ENCODE measurements at regions not wholly inside any gene's neighbourhood (a gene's known extent, or its start where the extent isn't known, plus 50 kb on each side); places are given as distances from the start of the nearest gene placed in this dataset.
A peak's percentile ranks its signal among the peaks of the same experiment; 100 is the strongest.
"Not testable (repeated sequence)": the region's sequence is repeated elsewhere in the genome, so short reads cannot be mapped to it uniquely, and the experiment has no call there.

DNA sequence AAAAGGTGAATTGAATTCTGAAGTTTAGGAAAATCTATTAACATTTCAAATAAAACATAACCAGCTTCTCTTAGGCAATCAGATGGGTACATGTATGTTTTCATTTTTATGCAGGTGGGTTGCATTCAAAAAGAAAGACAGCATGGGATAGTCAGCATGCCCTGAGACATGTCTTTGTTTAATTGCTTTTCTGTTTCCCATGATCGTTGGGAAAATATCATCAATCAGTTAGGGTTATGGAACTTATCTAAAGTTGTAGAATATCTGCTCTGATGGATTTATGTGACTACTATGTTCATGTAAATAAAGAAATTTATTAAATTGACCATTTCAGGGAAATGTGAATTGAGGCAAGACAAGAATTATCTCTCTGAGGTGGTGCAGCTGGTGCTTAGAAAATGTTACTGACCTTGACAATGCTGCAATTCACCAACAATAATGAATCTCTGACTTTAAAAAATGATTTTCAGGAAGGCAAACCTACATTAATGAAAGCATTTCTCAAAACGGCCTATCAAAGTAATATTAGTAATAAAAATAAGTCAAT, 112.7 kb downstream of the RFPL4B start:
- DNase-seq (ENCODE audit: low read depth), result no peak

DNA sequence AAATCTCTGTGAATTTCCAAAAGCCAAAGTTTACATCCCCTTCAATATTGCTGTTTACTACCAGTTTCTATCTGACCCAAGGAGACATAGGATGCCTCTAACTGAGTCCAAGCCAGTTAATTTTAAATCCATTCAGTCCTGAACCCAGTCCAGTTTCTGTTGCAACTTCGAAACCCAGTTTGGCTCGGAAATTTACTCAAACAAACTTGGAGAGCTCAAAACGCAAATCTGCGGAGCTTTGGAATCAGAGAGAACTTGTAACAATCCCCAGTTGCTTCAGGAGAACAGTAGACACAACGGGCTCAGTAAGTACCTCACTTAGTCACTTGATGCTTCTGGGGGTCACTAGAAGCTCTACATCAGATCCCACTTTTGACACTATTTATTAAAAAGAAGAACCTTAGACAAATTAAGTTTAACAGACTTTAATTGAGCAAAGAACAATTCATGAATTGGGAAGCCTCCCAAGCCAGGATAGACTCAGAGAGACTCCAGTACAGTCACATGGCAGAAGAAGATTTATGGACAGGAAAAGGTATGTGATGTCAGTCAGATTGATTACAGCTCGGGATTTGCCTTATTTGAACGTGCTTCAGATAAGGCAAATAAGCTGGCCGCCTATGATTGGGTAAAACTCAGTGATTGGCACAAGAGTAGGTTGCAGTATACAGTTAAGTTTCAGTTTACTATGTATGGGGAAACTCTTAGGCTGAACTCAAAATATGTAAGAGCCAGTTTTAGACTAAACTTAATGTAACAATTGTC, 118.0 kb downstream of the RFPL4B start:
- peak; percentile 16 for DNase-seq (ENCODE audit: low read depth)

GRCh38 chr6:112466373-112467151, 119.4 kb downstream of the RFPL4B start:
- DNase-seq (ENCODE audit: low read depth), result peak; percentile 36

GRCh38 chr6:112468359-112468758, 121.2 kb downstream of the RFPL4B start:
- DNase-seq (ENCODE audit: low read depth), result peak; percentile 53

GRCh38 chr6:112469306-112469705, 122.2 kb downstream of the RFPL4B start:
- no peak for DNase-seq (ENCODE audit: low read depth)

DNA sequence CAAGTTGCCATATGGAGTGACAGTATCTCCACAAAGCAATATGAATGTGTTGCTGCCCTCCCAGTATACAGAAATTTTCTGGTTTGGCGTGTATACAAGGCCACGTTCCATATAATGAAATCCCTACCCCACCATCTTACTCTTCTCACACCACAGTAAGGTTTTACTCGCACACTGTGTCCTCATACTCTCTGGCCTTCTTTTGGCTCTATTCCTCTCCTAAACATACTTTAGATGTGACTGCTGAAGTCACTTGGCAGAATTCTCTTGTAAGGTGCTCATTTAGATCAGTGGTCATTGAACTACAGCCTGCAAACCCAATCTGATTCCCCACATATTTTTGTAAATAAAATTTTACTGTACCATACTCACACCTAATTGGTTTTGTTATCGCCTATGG, 123.2 kb downstream of the RFPL4B start:
- DNase-seq (ENCODE audit: low read depth), result no peak

GRCh38 chr6:112470950-112471349, 123.8 kb downstream of the RFPL4B start:
- no peak for DNase-seq (ENCODE audit: low read depth)

DNA sequence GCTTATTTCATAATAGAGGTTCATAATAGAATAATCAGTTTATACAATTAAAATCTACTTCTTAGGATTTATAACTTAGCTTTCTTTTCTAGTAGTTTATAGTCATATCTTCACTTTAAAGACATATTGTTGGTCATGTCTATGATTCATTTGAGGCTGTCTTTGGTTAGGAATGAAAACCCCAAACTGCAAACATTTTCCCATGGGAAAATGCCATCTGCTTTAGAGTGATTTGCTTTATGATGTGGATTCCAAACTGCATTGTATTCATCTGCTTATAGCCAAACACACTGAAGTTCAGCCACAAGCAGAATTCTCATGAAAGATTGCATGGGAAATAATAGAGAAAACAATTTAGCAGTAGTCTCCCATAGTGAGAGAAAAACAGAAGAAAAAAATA, 128.0 kb downstream of the RFPL4B start:
- DNase-seq (ENCODE audit: low read depth), result peak; percentile 73

DNA sequence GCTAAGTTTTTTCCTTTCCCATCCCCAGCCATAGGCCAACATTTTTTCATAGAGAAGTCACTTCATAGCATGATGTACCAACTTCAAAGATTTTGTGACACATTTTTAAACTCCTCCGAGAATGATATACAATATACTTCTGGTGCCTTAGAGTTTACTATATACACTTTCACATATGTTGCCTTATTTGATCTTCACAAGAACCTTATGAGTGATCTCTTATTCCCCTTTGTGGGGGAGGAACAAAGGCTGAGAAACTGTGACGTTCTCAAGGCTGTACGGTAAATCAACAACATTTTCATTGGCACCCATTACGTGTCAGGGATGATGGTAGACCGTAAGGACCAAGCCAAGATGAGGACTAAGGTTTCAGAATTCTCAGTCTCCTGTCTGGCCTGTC, 130.0 kb downstream of the RFPL4B start:
- no peak for DNase-seq (ENCODE audit: low read depth)

- no peak for DNase-seq (ENCODE audit: low read depth)
Measured at GRCh38 chr6:112478036-112478435, 130.9 kb downstream of the RFPL4B start.

DNA sequence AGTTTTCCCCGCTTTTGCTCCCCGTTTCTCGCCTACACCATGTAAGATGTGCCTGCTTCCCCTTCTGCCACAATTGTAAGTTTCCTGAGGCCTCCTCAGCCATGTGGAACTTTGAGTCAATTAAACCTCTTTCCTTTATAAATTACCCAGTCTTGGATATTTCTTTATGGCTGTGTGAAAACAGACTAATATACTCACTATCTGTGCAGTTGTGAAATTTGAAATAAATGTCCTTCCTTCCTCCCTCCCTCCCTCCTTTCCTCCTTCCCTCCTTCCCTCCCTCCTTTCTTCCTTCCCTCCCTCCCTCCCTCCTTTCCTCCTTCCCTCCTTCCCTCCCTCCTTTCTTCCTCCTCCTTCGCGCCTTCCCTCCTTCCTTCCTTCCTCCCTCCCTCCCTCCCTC, 132.8 kb downstream of the RFPL4B start:
- DNase-seq (ENCODE audit: low read depth), result not testable (repeated sequence)

- peak; percentile 67 for DNase-seq (ENCODE audit: low read depth)
Measured at GRCh38 chr6:112480553-112480952, 133.4 kb downstream of the RFPL4B start.

DNA sequence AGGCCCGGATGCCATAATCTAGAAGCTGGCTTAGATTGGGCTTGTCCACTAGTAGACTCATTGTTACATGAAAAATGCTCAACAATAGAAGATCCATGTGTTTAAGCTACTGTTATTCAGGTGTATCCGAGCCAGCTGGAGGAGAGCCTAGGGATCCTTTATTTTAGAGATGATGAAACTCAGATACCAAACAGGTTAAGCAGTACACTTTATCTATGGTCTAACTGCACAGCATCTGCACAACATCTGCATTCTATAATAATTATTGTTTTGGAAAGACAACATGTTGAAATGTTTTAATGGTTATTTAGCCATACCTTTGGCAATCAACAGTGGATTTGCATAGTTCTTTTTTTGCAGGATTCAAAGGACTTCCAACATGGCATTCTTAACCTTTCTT, 134.1 kb downstream of the RFPL4B start:
- DNase-seq (ENCODE audit: low read depth), result no peak

- peak; percentile 81 for DNase-seq (ENCODE audit: low read depth)
Measured at GRCh38 chr6:112482373-112482772, 135.2 kb downstream of the RFPL4B start.

DNA sequence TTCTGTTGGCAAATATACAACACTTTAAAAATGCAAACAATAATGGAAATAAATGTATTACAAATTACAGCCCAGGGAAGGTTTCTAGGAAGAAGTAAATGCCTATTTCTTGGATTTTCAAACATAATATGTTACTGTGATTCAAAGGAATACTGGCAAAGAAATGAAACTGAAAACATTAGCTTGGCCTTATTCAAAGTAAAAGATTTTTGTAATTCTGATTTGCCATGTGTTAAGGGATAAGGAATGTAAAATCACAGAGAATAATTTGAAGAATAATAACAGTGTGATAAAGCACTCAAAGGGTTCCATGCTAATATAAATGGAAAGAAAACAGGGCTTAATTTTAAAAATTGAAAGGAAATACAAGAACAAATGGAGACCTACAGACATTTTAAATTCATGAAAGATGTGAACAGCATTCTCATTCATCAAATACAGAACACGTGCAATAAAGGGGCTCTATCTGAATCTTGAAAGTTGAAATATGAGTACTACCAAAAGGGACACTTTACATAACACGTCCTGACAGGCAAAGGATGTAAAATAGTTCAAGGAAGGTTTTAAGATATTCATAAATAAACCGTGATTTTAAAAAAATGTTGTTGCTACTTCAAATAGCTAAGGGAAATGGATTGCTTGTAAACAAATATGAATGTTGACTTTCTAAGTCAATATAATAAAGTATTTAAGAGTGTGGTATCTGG, 138.1 kb downstream of the RFPL4B start:
- DNase-seq (ENCODE audit: low read depth), result no peak

DNA sequence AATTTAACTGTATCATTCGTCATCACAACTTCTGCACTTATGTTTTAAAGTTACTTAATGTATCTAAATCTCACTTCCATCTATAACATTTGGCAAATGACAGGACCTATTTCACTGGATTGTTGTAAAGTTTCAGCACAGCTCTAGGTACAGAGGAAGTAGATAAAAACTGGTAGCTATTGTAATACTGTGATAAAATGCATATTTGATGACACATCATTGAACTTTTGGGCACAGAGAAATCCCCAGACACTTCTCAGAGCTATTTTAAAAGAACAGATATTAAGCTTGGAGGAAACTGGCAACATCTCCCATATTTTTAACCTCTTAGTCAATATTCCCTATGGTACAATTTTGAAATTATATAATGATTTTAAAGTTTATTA, 138.7 kb downstream of the RFPL4B start:
- no peak for DNase-seq (ENCODE audit: low read depth)

GRCh38 chr6:112486454-112486853, 139.3 kb downstream of the RFPL4B start:
- DNase-seq (ENCODE audit: low read depth), result no peak

DNA sequence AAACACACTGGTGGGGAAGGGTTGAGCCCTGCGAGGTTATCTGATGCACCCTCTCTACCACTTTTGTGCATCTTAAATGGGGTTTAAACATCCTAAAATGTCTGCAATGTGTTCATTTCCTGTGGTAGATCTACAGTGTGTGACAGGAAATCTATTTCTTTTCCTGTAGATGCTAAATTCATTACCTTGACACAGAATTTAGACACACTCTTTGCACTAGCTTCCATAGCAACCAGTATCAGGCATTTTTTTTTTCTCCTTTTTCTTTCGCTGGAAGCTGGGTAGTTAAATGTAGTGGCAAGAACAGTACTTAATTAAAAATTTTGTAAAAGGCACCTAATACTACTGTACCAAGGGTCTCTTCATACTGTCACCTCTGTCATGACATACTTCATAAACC, 141.1 kb downstream of the RFPL4B start:
- DNase-seq (ENCODE audit: low read depth), result no peak

- DNase-seq (ENCODE audit: low read depth), result peak; percentile 42
Measured at GRCh38 chr6:112501705-112502104, 154.6 kb downstream of the RFPL4B start.

DNA sequence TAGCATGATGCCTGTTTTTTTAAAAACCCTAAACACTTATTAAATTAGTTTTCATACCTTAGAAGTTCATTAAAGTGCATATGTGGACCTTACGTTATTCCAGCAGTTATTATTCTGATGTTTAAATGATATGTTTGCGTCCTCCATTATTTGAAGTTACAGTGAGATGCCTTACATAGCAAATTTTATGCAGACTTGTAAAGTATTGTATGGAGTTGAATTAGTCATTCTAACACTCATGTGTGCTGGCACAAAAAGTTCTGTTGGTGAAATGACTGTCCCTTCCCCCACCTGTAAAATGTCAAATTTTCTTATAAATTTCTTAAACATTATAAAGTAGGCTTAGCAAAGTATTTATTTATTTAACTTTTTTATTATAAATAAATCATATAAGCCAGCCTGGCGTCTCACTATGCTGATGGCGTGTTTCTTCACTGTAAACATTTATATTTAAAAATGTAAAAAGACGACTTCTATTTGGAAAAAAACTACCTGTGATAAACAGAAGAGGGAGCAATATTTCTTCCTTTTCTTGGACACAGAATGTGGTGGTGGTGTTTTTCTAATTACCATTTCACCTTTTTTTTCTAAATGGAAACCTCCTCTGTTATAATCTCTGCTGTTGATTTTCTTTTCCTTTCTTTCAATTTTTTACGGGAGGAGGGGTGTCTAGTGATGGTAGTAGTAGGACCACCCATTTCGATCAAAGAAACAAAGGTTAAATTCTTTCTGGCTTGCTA, 155.4 kb downstream of the RFPL4B start:
- peak; percentile 25 for DNase-seq (ENCODE audit: low read depth)

DNA sequence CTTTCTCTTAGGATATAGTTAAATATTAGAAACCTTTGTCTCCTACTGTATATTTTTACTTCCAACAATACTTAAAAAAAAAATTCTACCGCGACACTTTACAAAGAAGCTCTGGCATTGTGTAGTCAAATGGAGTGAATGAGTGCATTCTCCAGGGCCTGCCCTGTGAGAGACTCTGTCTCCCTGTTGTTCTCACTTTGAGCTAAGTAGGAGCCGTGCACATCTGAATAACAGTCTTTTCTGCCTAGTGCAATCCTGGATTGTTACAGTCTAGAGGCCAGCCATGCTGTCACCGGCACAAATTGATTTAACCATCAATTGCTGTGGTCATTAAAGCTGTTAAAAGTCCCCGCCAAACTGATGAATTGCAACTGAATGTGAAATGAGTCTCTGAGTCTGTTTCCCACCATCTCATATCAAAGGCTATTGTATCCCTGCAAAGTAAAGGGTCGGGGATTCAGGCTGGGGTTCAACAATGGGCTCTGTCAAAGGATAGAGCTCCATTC, 156.0 kb downstream of the RFPL4B start:
- no peak for DNase-seq (ENCODE audit: low read depth)

DNA sequence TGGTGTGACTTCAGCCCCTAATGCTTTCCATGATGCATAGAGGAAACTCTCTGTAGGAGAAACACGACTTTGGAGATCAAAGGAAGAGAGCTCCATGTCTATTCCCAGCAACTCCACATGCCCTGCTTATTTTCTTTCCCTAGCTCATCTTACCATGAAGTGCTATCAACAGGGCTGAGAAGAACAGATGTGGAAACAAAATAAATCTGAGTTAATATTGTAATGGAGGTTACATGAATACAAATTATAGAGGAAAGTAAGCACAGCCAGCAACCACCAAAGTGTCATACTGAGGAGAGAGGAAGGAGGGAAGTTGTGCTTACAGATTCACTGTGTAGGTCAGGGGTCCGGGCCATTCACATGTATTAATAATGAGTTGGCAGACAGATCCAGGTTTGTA, 157.5 kb downstream of the RFPL4B start:
- DNase-seq (ENCODE audit: low read depth), result no peak
